Muscle of back (tissue), 3 donors: ENCODE measurements at regions not wholly inside any gene's neighbourhood (a gene's known extent, or its start where the extent isn't known, plus 50 kb on each side); places are given as distances from the start of the nearest gene placed in this dataset.

Source experiments
- DNase-seq, 3 donors: peaks; one replicate each; pipeline versions ENCODE4 v3.0.0 to v3.0.0-alpha.2; 2013

DNA sequence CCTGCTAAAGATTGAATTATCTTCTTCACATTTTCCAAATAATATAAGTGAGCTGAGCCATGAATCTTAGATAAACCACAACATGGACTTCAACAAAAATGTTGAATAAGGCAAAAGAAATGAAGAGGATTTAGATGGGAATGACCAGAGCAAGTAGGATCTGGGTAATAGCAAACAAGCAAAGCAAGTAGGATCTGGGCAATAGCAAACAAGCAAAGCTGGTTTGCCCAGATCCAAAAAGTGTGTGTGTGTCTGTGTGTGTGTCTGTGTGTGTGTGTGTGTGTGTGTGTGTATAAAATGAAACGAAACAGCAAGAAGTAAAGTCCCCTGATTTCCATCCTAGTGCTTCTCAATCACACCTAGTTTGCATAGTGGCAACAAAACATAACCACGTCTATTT is 549.1 kb downstream of the RERGL start:
- DNase-seq: no peak

DNA sequence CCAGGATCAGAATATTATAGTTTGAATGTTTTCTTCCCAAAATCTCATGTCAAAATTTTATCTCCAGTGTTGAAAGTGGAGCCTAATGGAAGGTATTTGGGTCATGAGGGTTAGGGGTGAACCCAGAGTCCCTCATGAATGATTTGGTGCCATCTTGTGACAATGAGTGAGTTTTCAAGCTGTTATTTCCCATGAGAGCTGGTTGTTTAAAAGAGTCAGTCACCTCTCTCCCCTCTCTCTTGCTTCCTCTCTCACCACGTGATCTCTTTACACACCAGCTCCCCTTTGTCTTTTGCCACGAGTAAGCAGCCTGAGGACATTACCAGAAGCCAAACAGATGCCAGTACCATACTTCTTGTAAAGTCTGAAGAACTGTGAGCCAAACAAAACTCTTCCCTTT is 561.6 kb downstream of the RERGL start:
- DNase-seq: no peak

DNA sequence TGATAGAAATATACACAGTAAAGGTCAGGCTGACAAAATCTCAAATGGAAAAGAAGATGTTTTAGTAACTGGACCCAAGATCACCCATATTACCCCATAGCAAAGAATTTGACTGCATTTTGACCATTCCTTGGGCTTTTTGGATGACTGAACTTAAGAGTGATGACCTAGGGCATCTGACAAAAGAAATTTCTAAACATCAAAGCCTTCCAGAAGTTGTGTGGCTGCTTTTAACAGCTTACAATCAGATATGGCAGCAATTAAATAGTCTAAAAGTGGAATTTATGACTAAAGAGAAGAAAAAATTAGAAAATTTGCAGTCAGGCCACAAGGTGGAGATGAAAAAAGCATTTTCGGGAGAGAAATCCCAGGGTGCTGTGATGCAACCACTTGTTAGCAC is 563.0 kb downstream of the RERGL start:
- DNase-seq: no peak

DNA sequence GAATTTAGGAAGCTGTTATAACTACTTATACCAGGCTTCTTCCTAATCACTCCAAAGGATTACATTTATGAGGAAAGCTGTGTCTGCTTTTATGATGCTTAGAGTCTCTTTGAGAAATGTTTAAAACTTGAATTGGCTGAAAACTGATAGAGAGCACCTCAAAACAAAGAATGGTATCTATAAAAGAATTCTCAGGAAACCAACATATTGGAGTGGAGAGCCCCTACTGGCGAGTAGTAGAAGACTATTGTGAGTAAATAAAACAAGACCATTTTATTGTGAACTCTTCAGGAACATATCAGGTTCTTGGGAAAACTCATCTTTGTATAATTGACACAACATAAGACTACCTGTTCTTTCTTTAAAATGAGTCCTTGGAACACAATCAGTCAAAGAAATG is 578.6 kb downstream of the RERGL start:
- DNase-seq: no peak

DNA sequence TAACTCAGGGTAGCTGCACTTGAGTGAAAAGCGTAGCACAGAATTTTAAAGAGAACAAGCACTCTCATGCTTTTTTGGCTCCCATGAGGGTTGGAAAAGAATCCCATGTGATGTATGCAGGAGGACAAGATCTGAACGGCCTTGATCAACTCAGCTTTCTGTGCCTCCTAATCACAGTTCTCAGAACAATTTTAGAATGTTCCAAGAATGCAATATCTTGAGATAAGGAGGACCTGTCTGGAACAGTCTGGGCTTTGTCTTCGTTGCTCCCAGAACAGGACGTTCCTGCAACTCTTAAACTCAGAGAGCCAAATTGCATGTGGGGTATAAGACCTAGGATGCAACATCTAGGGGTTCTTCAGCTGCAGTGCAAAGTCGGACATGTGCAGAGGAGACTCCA is 582.7 kb downstream of the RERGL start:
- no peak for DNase-seq

DNA sequence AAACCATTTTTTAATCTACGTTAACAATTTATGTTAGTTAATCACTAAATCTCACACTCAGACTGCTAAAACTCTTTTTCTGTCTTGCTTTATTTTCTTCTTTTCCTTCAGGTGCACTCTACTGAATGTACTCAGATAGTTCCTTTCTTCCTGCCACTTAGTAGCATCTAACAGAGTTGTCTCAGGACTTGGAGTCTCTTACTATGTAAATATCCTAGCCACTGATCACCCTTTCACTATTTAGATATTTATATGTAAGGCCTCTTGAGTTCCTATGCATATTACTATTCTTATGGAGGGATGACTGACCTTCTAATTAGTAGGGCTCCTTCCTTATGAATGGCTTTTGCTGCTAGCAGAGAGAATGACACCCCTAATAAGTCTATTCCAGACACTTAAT is 586.3 kb downstream of the RERGL start:
- no peak for DNase-seq

DNA sequence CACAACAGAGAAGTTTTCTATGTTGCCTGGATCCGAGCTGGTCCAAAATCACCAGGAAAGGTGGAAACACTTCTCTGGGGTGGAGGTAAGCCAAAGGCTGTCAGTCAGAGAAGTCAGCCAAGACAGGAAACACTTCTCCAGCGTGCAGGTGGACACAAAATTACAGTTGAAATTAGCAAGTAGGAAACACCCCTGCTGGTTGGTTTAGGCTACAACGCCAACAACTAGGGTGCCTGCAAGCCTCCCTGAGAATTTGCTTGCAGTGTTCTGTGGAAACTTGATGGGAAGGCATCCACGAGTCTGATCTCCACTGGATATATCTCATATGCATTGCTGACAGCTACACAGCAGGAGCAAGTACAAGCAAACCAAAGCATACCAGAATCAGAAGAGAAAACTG is 600.5 kb downstream of the RERGL start:
- DNase-seq: no peak

DNA sequence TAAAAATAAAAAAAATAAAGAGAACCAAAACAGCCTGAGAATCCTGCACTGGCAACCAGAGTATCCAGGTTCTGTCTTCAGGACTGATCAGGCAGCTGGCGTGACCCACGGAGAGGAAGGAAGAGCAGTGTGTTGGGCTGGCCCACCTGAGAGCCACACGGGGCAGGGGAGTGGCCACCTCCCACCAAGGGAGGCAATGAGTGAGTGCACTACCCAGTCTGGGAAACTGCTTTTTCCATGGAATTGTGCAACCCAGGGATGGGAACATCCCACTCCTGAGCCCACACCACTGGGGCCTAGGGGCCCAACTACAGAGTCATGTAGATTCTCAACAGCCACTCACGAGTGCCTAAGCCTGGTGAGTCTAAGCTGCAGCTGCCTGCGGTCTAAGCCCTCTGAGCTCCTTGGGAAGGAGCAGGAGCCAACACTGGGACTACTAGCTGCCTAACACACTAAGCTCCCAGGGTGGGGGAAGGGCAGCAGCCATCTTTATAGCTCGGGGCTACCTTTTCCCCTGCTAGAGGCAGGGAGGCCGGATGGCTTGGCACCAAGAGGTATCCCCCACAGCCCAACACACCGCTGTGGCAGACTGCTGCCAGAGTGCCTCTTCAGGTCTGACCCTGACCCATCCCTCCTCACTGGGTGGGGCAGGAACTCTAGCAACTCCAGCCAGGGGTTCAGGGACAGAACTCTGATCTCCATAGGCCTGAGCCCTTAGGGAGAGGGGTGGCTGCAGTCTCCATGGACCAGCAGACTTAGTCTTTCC is 610.9 kb downstream of the RERGL start:
- no peak for DNase-seq

DNA sequence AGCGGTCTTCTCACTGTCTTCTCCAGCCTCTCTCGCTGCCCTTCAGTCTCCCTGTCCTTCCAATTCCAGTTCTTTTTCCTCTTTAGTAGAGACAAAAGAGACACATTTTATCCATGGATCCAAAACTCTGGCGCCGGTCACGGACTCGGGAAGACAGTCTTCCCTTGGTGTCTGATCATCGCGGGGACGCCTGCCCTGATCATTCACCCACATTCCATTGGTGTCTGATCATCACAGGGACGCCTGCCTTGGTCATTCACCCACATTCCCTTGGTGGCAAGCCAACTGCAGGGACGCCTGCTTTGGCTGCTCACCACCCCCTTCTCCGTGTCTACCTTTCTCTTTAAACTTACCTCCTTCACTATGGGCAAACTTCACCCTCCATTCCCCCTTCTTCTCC is 619.5 kb downstream of the RERGL start:
- no peak for DNase-seq

DNA sequence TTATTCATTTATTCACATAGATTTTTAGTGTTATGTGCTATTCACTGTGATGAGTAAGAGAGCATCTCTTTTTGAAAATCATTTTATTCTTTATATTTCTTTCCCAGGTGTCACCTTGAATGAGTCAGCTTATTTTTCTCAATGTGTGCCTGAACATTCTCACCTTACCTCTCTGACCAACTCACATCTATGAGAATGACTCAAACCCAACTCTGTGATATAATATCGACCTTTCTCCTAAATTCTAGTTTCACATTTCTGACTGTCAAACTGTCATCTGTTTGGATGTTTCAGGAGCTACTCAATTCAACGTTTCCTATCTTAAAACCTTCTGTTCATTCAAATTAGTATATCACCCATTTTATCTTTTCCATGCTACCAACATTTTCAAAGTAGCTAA is 630.8 kb downstream of the RERGL start:
- no peak for DNase-seq

DNA sequence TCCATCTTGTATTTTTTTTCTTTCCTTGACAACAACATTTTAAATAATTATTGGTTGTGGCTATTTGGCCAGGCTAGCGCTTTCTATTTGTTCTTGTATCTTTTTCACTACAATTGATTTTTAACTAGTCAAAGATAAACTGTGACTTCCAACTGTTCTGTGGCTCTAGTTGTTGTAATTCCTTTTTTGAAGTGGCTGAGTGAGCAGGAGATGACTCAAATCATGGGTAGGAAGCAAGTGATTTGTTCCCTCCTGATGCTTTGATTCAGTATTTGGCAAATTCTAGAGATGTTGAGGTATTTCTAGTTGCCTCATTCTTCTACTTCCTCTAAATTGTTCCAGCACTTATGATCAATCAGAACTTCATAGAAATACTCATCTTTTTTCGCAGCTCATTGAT is 633.5 kb downstream of the RERGL start:
- no peak for DNase-seq

DNA sequence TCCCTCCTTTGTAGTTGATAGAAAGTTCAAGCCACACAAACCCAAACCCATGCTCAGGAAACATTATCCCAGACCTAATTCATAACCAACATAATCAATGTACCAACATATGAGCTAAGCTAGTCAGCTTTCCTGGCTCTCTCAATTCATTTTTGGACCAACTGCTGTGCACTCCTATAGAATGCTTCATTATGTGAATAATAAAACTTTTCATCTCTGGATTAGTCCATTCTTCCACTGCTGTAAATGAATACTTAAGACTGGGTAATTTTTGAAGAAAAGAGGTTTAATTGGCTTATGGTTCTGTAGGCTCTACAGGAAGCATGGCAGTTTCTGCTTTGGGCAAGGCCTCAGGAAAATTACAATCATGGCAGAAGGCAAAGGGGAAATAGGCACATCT is 651.9 kb downstream of the RERGL start:
- DNase-seq: no peak

DNA sequence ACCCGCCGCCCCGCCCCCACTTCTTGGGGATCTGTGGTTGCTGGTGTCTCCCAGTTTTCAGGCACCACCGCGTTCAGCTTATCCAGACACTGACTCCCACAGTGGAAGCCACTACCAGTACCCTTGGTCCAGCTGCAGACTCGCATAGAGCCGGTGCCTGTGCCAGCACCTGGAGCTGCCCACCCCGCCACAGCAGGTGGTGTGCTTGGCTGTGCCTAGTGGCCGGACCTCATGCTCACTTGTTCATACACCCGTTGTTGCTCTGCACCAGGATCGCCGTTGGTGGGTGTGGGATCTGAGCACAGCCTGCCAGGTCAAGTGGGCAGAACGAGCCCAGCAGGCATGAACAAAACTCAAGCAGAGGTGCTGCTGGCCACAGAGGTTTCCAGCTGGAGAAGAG is 673.2 kb downstream of the RERGL start:
- DNase-seq: no peak

DNA sequence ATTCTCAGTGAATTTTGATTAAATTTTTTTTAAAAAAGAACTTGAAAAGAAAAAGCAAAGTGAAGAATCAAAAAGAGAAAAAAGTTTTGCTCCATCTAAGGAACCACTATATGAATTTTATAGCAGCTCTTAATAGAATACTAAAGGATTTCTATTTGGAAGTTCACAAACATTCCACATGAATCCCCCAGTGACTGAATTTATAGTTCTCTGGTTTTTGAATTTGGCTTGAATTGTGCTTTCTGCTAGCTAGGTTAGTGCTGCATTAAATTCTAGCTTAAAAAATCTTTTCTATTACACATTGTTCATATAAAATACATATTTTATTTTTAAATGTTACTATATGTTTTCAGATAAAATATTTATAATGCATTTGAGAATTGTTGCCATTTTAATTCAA is 675.4 kb downstream of the RERGL start:
- peak in 2 of 3 donors; percentile 6 to 30 for DNase-seq

DNA sequence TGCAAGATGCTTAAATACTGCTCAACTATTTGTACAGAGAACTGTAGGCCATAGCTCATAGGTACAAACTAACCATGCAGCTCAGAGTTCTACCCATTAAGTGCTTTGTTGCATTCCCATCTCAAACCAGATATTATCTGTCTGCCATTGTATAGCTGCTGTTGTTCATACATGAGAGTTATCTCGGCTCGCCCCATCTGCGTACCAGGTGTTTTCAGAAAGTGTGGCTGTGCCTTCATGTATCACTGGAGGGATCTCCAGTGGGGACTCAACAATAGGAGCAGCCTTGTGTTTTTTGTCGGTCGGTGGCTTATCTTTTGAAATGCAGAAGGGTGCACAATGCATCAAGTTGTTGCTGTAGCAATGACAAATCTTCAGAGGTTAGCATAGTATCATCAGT is 678.3 kb downstream of the RERGL start:
- no peak for DNase-seq

DNA sequence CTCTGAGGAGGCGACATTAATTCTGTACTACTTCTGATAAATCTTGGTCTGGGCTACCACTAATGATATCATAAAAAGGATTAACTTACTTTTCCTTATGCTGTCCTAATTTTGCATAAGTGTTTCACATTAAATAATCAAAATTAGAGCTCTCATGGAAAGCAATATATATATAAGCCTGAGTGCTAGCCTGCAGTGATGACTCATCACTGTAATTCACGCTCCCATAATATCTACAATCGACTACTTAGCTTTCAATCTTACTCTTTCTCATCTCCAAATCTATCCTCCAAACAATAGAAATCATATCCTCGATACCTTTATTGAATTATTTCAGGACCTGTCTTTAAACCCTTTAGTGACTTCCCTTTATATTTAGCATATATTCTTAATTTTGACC is 701.3 kb downstream of the RERGL start:
- no peak for DNase-seq

DNA sequence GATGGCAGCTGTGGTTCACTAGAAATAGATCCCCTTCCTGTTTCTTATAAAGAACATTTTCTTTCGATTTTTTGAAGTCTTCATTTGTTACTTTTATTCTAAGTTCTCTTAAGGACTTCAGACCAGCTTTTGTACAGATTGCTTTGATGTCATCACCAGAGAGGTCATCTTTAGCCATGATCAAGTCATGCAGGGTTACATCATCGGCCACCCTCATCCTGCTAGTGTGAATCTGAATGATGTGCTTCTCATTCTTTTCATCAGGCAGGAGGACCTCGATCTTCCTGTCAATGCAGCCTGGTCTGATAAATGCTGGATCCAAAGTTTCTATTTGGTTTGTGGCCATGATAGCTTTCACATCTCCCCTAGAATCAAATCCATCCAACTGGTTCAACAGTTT is 706.7 kb downstream of the RERGL start:
- no peak for DNase-seq

DNA sequence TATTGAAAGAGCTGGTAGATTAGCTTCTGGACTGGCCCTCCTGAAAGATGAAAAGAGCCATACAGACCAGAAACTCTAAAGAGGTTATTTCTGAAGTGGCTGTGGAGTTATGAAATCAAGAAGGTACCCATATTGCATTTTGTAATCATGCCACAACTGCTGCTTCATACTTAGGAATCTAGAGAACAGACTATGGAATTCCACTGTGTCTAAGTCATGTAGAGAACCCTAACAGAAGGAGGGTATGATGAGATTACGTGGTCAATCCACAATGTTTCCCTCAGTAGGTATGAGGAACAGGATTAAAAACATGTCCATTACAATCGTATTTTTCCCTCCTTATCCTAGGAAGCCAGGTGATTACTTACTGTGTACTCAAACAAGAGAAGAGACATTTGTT is 708.8 kb downstream of the RERGL start:
- DNase-seq: no peak

DNA sequence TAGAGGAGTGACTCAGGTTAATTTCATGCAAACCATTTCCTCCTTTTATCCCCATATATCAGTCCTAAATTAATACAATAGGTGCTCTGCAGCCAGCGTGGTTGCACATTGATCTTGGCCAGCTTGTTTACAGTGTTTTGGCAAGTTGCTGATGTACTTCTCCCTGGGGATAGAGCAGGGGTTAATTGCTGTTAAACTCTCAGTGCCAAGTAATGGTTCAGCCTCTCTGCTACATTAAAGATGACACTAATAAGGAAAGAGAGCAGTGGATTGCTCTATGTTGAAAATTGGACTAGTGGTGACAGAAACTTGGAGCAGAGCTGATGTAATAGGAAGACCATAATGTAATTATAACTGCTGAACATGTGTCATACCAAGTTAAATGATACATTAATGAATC is 717.5 kb downstream of the RERGL start:
- DNase-seq: no peak

DNA sequence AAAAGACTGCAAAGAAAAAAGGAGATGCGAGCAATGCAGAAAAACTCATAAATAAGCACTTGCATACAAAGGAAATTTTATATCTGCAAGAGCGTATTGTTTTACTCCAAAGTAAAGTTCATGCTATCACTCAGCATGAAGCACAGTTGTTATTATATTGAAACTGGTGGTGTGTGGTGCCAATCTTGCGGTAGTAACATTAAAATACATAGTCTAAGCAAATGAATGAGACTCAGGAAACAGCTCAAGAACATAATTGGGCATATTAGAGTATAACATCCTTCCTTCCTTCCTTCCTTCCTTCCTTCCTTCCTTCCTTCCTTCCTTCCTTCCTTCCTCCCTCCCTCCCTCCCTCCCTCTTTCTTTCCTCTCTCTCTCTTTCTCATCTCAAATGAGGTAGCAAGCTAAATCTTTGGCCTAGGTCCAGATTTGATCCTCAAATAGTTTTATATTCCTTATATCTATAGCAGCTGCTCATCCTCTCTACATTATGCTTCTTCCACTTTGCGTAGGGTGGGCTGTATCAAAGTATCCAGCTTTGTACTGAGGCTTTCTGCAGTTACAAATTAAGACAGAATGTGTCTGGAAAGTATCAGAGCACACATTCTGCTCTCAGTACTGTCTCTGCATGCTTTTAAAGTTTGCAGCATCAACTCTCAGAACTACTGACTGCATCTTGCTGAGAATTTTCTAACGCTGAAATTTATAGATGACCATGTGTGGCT is 718.3 kb downstream of the RERGL start:
- no peak for DNase-seq

DNA sequence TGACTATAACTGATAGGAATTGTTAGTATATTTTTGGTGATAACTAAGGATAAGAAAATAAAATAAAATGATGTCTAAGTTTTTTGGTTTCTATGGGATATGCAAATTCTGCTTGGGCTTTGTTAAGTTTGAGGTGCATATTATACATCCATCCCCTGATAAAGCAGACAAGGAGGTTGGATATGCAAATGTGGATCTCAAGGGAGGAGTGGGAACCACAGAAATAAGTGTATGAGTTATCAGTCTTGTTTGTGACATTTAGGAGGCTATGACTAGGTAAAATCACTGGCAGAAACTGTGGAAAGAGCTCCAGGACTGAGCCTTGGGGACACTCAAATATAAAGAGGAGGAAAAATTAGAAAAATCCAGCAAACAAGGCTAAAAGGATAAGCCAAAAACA is 719.4 kb downstream of the RERGL start:
- no peak for DNase-seq

DNA sequence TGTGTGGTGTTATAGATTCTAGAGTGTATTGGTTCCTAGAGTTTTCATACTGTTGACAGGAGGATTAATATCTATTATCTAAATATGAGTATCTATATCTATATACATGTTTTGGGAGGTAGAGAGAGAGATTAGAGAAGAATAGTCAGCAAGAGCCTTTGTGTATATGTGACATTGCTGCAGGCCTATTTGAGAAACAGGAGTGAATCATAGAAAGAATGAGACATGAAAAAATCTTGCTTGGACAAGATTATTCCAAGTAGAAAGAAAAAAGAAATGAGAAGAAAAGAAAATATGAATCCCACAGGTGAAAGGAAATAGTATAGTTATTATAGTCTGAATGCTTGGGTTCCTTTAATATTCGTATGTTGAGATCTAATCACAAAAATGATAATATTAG is 720.4 kb downstream of the RERGL start:
- no peak for DNase-seq

DNA sequence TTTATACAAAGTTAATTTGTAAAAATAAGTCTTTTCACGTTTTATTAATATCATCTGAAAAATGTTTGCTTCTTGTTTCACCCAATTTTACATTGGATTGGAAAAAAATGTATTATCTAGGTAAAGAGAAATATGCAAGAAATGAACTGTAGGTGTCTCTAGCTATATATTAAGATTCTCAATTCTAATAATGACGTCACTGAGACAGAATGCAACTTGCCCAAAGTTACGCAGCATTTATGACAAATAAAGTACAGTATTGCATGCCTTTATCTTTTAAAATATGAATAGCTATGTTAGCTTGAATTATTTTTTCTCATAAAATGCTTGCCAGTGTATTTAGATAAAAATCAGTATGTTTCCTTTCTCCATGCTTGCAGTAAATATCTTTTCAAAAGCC is 728.8 kb downstream of the RERGL start:
- DNase-seq: no peak

DNA sequence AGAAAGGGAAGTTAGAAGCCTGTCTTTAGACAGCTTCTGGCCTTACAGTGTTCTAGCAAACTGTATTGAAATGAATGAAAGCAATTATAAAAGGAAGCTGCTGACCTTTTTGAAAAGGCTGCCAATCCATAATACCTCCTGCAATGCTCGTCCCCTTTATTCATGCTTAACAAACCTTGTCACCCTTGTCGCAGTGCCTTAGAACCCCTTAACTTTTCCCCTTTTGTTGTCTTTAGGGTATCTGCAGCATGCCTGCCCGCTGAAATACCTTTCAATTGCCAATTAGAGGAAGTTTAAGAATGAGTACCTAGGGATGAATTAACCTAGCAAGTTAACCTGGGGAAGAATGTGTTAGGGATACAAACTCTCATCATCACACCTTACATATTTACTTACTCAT is 731.2 kb downstream of the RERGL start:
- no peak for DNase-seq
